Smooth muscle cell (in vitro differentiated cells): ENCODE measurements at regions not wholly inside any gene's neighbourhood (a gene's known extent, or its start where the extent isn't known, plus 50 kb on each side); places are given as distances from the start of the nearest gene placed in this dataset.

Experiments used
- DNase-seq: peaks from one replicate; lab custom pipeline; 2025; ENCODE audit not compliant: unreplicated experiment; lab: John Stamatoyannopoulos, UW
- H2AFZ ChIP-seq: fragments of 200-600 bp; sonication (generic); 2 replicates; pipeline ENCODE4 v1.6.0; 2016; ENCODE audit warnings: antibody characterized with exemption, low read depth, mild to moderate bottlenecking
- H3F3A ChIP-seq: fragments of 200-600 bp; sonication (generic); 2 replicates; pipeline ENCODE4 v1.6.0; 2017; ENCODE audit warnings: antibody characterized with exemption, low read depth
- H3K27ac ChIP-seq: fragments of 200-600 bp; sonication (generic); 2 replicates; pipeline ENCODE4 v1.5.1; 2016; ENCODE audit warnings: low read depth, mild to moderate bottlenecking
- H3K27me3 ChIP-seq: fragments of 200-600 bp; sonication (generic); 2 replicates; pipeline ENCODE4 v1.6.1; 2016; ENCODE audit warnings: low read depth, mild to moderate bottlenecking
- H3K36me3 ChIP-seq: fragments of 200-600 bp; sonication (generic); 2 replicates; pipeline ENCODE4 v1.5.1; 2016; ENCODE audit warnings: low read depth
- H3K4me1 ChIP-seq: fragments of 200-600 bp; sonication (generic); 2 replicates; pipeline ENCODE4 v1.5.1; 2016; ENCODE audit warnings: low read depth
- H3K4me2 ChIP-seq: fragments of 200-600 bp; sonication (generic); 2 replicates; pipeline ENCODE4 v1.6.0; 2016; ENCODE audit warnings: mild to moderate bottlenecking
- H3K4me3 ChIP-seq: fragments of 200-600 bp; sonication (generic); 2 replicates; pipeline ENCODE4 v1.5.1; 2016; ENCODE audit warnings: mild to moderate bottlenecking
- H3K79me2 ChIP-seq: fragments of 200-600 bp; sonication (generic); 2 replicates; pipeline ENCODE4 v1.6.0; 2016; ENCODE audit warnings: low read depth, mild to moderate bottlenecking
- H3K9ac ChIP-seq: fragments of 200-600 bp; sonication (generic); 2 replicates; pipeline ENCODE4 v1.6.0; 2016; ENCODE audit warnings: low read depth
- H3K9me3 ChIP-seq: fragments of 200-600 bp; sonication (generic); replicated peaks from 2 replicates; pipeline ENCODE4 v1.5.1; 2016; ENCODE audit warnings: low read depth
- H4K20me1 ChIP-seq: fragments of 200-600 bp; sonication (generic); 2 replicates; pipeline ENCODE4 v1.6.0; 2016; ENCODE audit warnings: low read depth
- CTCF ChIP-seq: fragments of 200-600 bp; sonication (generic); IDR thresholded peaks from 2 replicates; pipeline ENCODE4 v1.5.1; 2017; ENCODE audit warnings: borderline replicate concordance, mild to moderate bottlenecking, antibody characterized with exemption; ENCODE audit not compliant: insufficient read depth, poor library complexity, severe bottlenecking
- WGBS: methylation state at CpG from one replicate; pipeline ENCODE4 v1.1.7; 2016; ENCODE audit warnings: low lambda C conversion rate; 5-methylcytosine and 5-hydroxymethylcytosine counted together

GRCh38 chr6:164871783-164872182 is 437.6 kb downstream of the C6orf118 start:
- H3K4me3 ChIP-seq = no peak overlapping the region
- H3K27ac ChIP-seq = no peak overlapping the region
- no peaks in the 10 kb centered on the region for H3K79me2 ChIP-seq
- no peak overlapping the region for H2AFZ ChIP-seq
- 93% methylated on average over 2 of the region's 2 CpGs for WGBS
- H3K27me3 ChIP-seq = no peaks in the 10 kb centered on the region
- no peaks in the 10 kb centered on the region for H3K9me3 ChIP-seq
- H3K36me3 ChIP-seq = no peaks in the 10 kb centered on the region
- no peaks in the 10 kb centered on the region for H3K4me1 ChIP-seq
- DNase-seq = no peak
- no peaks in the 10 kb centered on the region for H4K20me1 ChIP-seq
- no peak overlapping the region for H3K4me2 ChIP-seq
- no peaks in the 10 kb centered on the region for H3F3A ChIP-seq
- H3K9ac ChIP-seq = no peak overlapping the region
- no peak for TF ChIP-seq CTCF

- no peak for TF ChIP-seq CTCF
- Histone ChIP-seq H3K4me1 (no peaks in the 10 kb centered on the region), H3K27ac (no peak overlapping the region), H3K79me2 (no peaks in the 10 kb centered on the region), H4K20me1 (no peaks in the 10 kb centered on the region), H2AFZ (no peak overlapping the region), H3K4me3 (no peak overlapping the region), H3K36me3 (no peaks in the 10 kb centered on the region), H3K9me3 (no peaks in the 10 kb centered on the region), H3K9ac (no peak overlapping the region), H3K4me2 (no peak overlapping the region), H3K27me3 (no peaks in the 10 kb centered on the region), H3F3A (no peaks in the 10 kb centered on the region)
- 64% methylated on average over 2 of the region's 2 CpGs for WGBS
- DNase-seq = no peak
Measured at GRCh38 chr6:164870164-164870563, 439.2 kb downstream of the C6orf118 start.

GRCh38 chr6:164861967-164862366 is 447.4 kb downstream of the C6orf118 start:
- no peaks in the 10 kb centered on the region for H3K9me3 ChIP-seq
- no peak for TF ChIP-seq CTCF
- H3K27ac ChIP-seq = no peak overlapping the region
- H3K4me2 ChIP-seq = no peak overlapping the region
- no peaks in the 10 kb centered on the region for H3F3A ChIP-seq
- no peaks in the 10 kb centered on the region for H3K27me3 ChIP-seq
- no peak overlapping the region for H2AFZ ChIP-seq
- WGBS = 76% methylated on average over 4 of the region's 4 CpGs
- DNase-seq = no peak
- no peaks in the 10 kb centered on the region for H3K4me1 ChIP-seq
- no peaks in the 10 kb centered on the region for H4K20me1 ChIP-seq
- no peak overlapping the region for H3K9ac ChIP-seq
- H3K79me2 ChIP-seq = no peaks in the 10 kb centered on the region
- no peak overlapping the region for H3K4me3 ChIP-seq
- H3K36me3 ChIP-seq = no peaks in the 10 kb centered on the region

- no peaks in the 10 kb centered on the region for H3K27me3 ChIP-seq
- no peaks in the 10 kb centered on the region for H3K79me2 ChIP-seq
- no peaks in the 10 kb centered on the region for H3K9me3 ChIP-seq
- WGBS = 77% methylated on average over 6 of the region's 6 CpGs
- no peak for DNase-seq
- no peak overlapping the region for H2AFZ ChIP-seq
- no peak for TF ChIP-seq CTCF
- no peak overlapping the region for H3K4me3 ChIP-seq
- no peak overlapping the region for H3K27ac ChIP-seq
- no peak overlapping the region for H3K9ac ChIP-seq
- no peak overlapping the region for H3K4me2 ChIP-seq
- H3F3A ChIP-seq = no peaks in the 10 kb centered on the region
- no peaks in the 10 kb centered on the region for H4K20me1 ChIP-seq
- H3K36me3 ChIP-seq = no peaks in the 10 kb centered on the region
- H3K4me1 ChIP-seq = no peaks in the 10 kb centered on the region
Measured at GRCh38 chr6:164859816-164860215, 449.6 kb downstream of the C6orf118 start.
